ENCODE measurements at regions not wholly inside any gene's neighbourhood (a gene's known extent, or its start where the extent isn't known, plus 50 kb on each side); places are given as distances from the start of the nearest gene placed in this dataset.

GRCh38 chr14:61171727-61172126 is 109.4 kb downstream of the TMEM30B start:
- H2BK5ac ChIP-seq (ENCODE audit: low read depth, low read length, poor library complexity, severe bottlenecking), result no peak overlapping the region
- H2AFZ ChIP-seq (ENCODE audit: low read depth, low read length), result no peak overlapping the region
- no peaks in the 10 kb centered on the region for H3K27me3 ChIP-seq (ENCODE audit: control insufficient read depth in 1 of 2, insufficient read depth in 1 of 2, low read length in 2 of 2)
- H3K4me2 ChIP-seq (ENCODE audit: low read length, poor library complexity, severe bottlenecking), result no peak overlapping the region
- no peak overlapping the region for H2BK120ac ChIP-seq (ENCODE audit: low read depth, low read length)
- H3K14ac ChIP-seq (ENCODE audit: low read length in 2 of 2), result no peak overlapping the region
- no peak overlapping the region for H3K9ac ChIP-seq (ENCODE audit: low read length)
- no peak overlapping the region for H2BK12ac ChIP-seq (ENCODE audit: low read length in 2 of 2)
- no peak overlapping the region for H3K27ac ChIP-seq (ENCODE audit: low read length, poor library complexity, severe bottlenecking)
- H4K91ac ChIP-seq (ENCODE audit: low read length), result no peak overlapping the region
- H2BK15ac ChIP-seq (ENCODE audit: low read depth, poor library complexity, severe bottlenecking), result no peak overlapping the region
- DNase-seq, result no peak
- H3K4me3 ChIP-seq (ENCODE audit: insufficient read depth in 1 of 2, low read depth in 1 of 2, low read length in 2 of 2), result no peak overlapping the region
- H3K18ac ChIP-seq (ENCODE audit: low read depth in 1 of 2, low read length in 2 of 2), result no peak overlapping the region
- no peak overlapping the region for H2AK5ac ChIP-seq (ENCODE audit: low read length, severe bottlenecking)
- H4K8ac ChIP-seq (ENCODE audit: low read length), result no peak overlapping the region
- H3K36me3 ChIP-seq (ENCODE audit: control insufficient read depth in 1 of 2, insufficient read depth in 2 of 2, low read depth in 1 of 2, low read length in 2 of 2), result no peaks in the 10 kb centered on the region
- no peaks in the 10 kb centered on the region for H3K79me1 ChIP-seq (replicated peaks; ENCODE audit: low read length, poor library complexity, severe bottlenecking)
- H3K4ac ChIP-seq (ENCODE audit: low read depth in 1 of 2, low read length in 2 of 2), result no peak overlapping the region
- H3K4me1 ChIP-seq (ENCODE audit: control insufficient read depth, insufficient read depth, low read depth, low read length), result peaks cover 5% of the 10 kb centered on the region
- H3K23ac ChIP-seq (ENCODE audit: low read length in 2 of 2), result no peak overlapping the region
- 92% methylated on average over 2 of the region's 2 CpGs for WGBS
- peaks cover 4% of the 10 kb centered on the region for H3K9me3 ChIP-seq (ENCODE audit: control insufficient read depth, low read length)

DNA sequence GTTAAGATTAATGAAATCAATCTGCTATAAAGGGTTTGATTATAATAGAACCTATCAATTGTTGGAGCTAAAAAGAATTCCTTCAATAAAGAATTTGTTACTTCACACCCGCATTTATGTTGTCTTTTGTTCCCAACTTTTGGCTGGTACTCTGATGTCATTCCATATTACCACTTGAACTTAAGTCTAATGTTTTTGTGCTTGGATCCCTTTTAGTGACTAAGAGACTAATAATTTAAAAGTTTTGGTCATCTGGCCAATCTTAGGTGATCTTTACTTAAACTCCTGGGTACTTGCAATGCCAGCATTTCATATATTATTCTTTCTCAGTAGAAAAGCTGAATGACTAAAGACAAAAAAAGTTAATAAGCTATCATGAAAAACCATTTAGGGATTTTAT is 113.0 kb downstream of the TMEM30B start:
- Histone ChIP-seq H3K9ac (ENCODE audit: low read length) (no peak overlapping the region), H2BK5ac (ENCODE audit: low read depth, low read length, poor library complexity, severe bottlenecking) (no peak overlapping the region), H2BK15ac (ENCODE audit: low read depth, poor library complexity, severe bottlenecking) (no peak overlapping the region), H3K4me3 (ENCODE audit: insufficient read depth in 1 of 2, low read depth in 1 of 2, low read length in 2 of 2) (no peak overlapping the region), H3K79me1 (replicated peaks; ENCODE audit: low read length, poor library complexity, severe bottlenecking) (no peaks in the 10 kb centered on the region), H4K91ac (ENCODE audit: low read length) (no peak overlapping the region), H3K4ac (ENCODE audit: low read depth in 1 of 2, low read length in 2 of 2) (no peak overlapping the region), H2AFZ (ENCODE audit: low read depth, low read length) (no peak overlapping the region), H4K8ac (ENCODE audit: low read length) (no peak overlapping the region), H3K9me3 (ENCODE audit: control insufficient read depth, low read length) (peaks cover 7% of the 10 kb centered on the region), H3K4me2 (ENCODE audit: low read length, poor library complexity, severe bottlenecking) (no peak overlapping the region), H3K4me1 (ENCODE audit: control insufficient read depth, insufficient read depth, low read depth, low read length) (no peaks in the 10 kb centered on the region), H2AK5ac (ENCODE audit: low read length, severe bottlenecking) (no peak overlapping the region), H2BK120ac (ENCODE audit: low read depth, low read length) (no peak overlapping the region), H3K36me3 (ENCODE audit: control insufficient read depth in 1 of 2, insufficient read depth in 2 of 2, low read depth in 1 of 2, low read length in 2 of 2) (no peaks in the 10 kb centered on the region), H3K23ac (ENCODE audit: low read length in 2 of 2) (no peak overlapping the region), H3K27ac (ENCODE audit: low read length, poor library complexity, severe bottlenecking) (no peak overlapping the region), H3K27me3 (ENCODE audit: control insufficient read depth in 1 of 2, insufficient read depth in 1 of 2, low read length in 2 of 2) (no peaks in the 10 kb centered on the region), H2BK12ac (ENCODE audit: low read length in 2 of 2) (no peak overlapping the region), H3K14ac (ENCODE audit: low read length in 2 of 2) (no peak overlapping the region), H3K18ac (ENCODE audit: low read depth in 1 of 2, low read length in 2 of 2) (no peak overlapping the region)
- no CpG with 5 or more reads among the region's 1 CpG for whole genome bisulfite sequencing
- no peak for DNase-seq

GRCh38 chr14:61167642-61168041 is 113.5 kb downstream of the TMEM30B start:
- no peak overlapping the region for H2BK120ac ChIP-seq (ENCODE audit: low read depth, low read length)
- H3K36me3 ChIP-seq (ENCODE audit: control insufficient read depth in 1 of 2, insufficient read depth in 2 of 2, low read depth in 1 of 2, low read length in 2 of 2), result no peaks in the 10 kb centered on the region
- H3K9ac ChIP-seq (ENCODE audit: low read length), result no peak overlapping the region
- no peak overlapping the region for H3K18ac ChIP-seq (ENCODE audit: low read depth in 1 of 2, low read length in 2 of 2)
- H3K14ac ChIP-seq (ENCODE audit: low read length in 2 of 2), result no peak overlapping the region
- no peaks in the 10 kb centered on the region for H3K4me1 ChIP-seq (ENCODE audit: control insufficient read depth, insufficient read depth, low read depth, low read length)
- H3K79me1 ChIP-seq (replicated peaks; ENCODE audit: low read length, poor library complexity, severe bottlenecking), result no peaks in the 10 kb centered on the region
- 100% methylated on average over 1 of the region's 1 CpG for WGBS
- H2AFZ ChIP-seq (ENCODE audit: low read depth, low read length), result no peak overlapping the region
- DNase-seq, result no peak
- H2BK5ac ChIP-seq (ENCODE audit: low read depth, low read length, poor library complexity, severe bottlenecking), result no peak overlapping the region
- no peak overlapping the region for H3K4me2 ChIP-seq (ENCODE audit: low read length, poor library complexity, severe bottlenecking)
- no peaks in the 10 kb centered on the region for H3K27me3 ChIP-seq (ENCODE audit: control insufficient read depth in 1 of 2, insufficient read depth in 1 of 2, low read length in 2 of 2)
- no peak overlapping the region for H3K23ac ChIP-seq (ENCODE audit: low read length in 2 of 2)
- no peak overlapping the region for H4K91ac ChIP-seq (ENCODE audit: low read length)
- H3K4ac ChIP-seq (ENCODE audit: low read depth in 1 of 2, low read length in 2 of 2), result no peak overlapping the region
- H3K27ac ChIP-seq (ENCODE audit: low read length, poor library complexity, severe bottlenecking), result no peak overlapping the region
- no peak overlapping the region for H2BK12ac ChIP-seq (ENCODE audit: low read length in 2 of 2)
- no peak overlapping the region for H2BK15ac ChIP-seq (ENCODE audit: low read depth, poor library complexity, severe bottlenecking)
- peaks cover 6% of the 10 kb centered on the region for H3K9me3 ChIP-seq (ENCODE audit: control insufficient read depth, low read length)
- no peak overlapping the region for H3K4me3 ChIP-seq (ENCODE audit: insufficient read depth in 1 of 2, low read depth in 1 of 2, low read length in 2 of 2)
- no peak overlapping the region for H4K8ac ChIP-seq (ENCODE audit: low read length)
- no peak overlapping the region for H2AK5ac ChIP-seq (ENCODE audit: low read length, severe bottlenecking)

GRCh38 chr14:61160798-61161197 is 120.3 kb downstream of the TMEM30B start:
- no peak overlapping the region for H2BK12ac ChIP-seq (ENCODE audit: low read length in 2 of 2)
- no peak overlapping the region for H3K18ac ChIP-seq (ENCODE audit: low read depth in 1 of 2, low read length in 2 of 2)
- H3K4ac ChIP-seq (ENCODE audit: low read depth in 1 of 2, low read length in 2 of 2), result no peak overlapping the region
- H3K9me3 ChIP-seq (ENCODE audit: control insufficient read depth, low read length), result peaks cover 6% of the 10 kb centered on the region
- H3K4me2 ChIP-seq (ENCODE audit: low read length, poor library complexity, severe bottlenecking), result no peak overlapping the region
- H2BK15ac ChIP-seq (ENCODE audit: low read depth, poor library complexity, severe bottlenecking), result no peak overlapping the region
- 92% methylated on average over 2 of the region's 2 CpGs for WGBS
- no peak overlapping the region for H2BK5ac ChIP-seq (ENCODE audit: low read depth, low read length, poor library complexity, severe bottlenecking)
- H3K14ac ChIP-seq (ENCODE audit: low read length in 2 of 2), result no peak overlapping the region
- no peak overlapping the region for H3K23ac ChIP-seq (ENCODE audit: low read length in 2 of 2)
- H3K27ac ChIP-seq (ENCODE audit: low read length, poor library complexity, severe bottlenecking), result no peak overlapping the region
- no peaks in the 10 kb centered on the region for H3K79me1 ChIP-seq (replicated peaks; ENCODE audit: low read length, poor library complexity, severe bottlenecking)
- H2AK5ac ChIP-seq (ENCODE audit: low read length, severe bottlenecking), result no peak overlapping the region
- H4K91ac ChIP-seq (ENCODE audit: low read length), result no peak overlapping the region
- no peak overlapping the region for H2BK120ac ChIP-seq (ENCODE audit: low read depth, low read length)
- no peak for DNase-seq
- no peak overlapping the region for H2AFZ ChIP-seq (ENCODE audit: low read depth, low read length)
- H3K4me3 ChIP-seq (ENCODE audit: insufficient read depth in 1 of 2, low read depth in 1 of 2, low read length in 2 of 2), result no peak overlapping the region
- no peak overlapping the region for H3K9ac ChIP-seq (ENCODE audit: low read length)
- no peaks in the 10 kb centered on the region for H3K4me1 ChIP-seq (ENCODE audit: control insufficient read depth, insufficient read depth, low read depth, low read length)
- no peak overlapping the region for H4K8ac ChIP-seq (ENCODE audit: low read length)
- no peaks in the 10 kb centered on the region for H3K27me3 ChIP-seq (ENCODE audit: control insufficient read depth in 1 of 2, insufficient read depth in 1 of 2, low read length in 2 of 2)
- H3K36me3 ChIP-seq (ENCODE audit: control insufficient read depth in 1 of 2, insufficient read depth in 2 of 2, low read depth in 1 of 2, low read length in 2 of 2), result no peaks in the 10 kb centered on the region
